Activated effector memory CD4-positive, alpha-beta T cell treated with Interleukin-2 at 50 U/mL for 16 hours (primary cell): ENCODE measurements at regions not wholly inside any gene's neighbourhood (a gene's known extent, or its start where the extent isn't known, plus 50 kb on each side); places are given as distances from the start of the nearest gene placed in this dataset.
"Not testable (repeated sequence)": the region's sequence is repeated elsewhere in the genome, so short reads cannot be mapped to it uniquely, and the experiment has no call there.

Experiments used
- DNase-seq: peaks from one replicate; pipeline ENCODE4 v3.0.0-alpha.2; 2020

DNA sequence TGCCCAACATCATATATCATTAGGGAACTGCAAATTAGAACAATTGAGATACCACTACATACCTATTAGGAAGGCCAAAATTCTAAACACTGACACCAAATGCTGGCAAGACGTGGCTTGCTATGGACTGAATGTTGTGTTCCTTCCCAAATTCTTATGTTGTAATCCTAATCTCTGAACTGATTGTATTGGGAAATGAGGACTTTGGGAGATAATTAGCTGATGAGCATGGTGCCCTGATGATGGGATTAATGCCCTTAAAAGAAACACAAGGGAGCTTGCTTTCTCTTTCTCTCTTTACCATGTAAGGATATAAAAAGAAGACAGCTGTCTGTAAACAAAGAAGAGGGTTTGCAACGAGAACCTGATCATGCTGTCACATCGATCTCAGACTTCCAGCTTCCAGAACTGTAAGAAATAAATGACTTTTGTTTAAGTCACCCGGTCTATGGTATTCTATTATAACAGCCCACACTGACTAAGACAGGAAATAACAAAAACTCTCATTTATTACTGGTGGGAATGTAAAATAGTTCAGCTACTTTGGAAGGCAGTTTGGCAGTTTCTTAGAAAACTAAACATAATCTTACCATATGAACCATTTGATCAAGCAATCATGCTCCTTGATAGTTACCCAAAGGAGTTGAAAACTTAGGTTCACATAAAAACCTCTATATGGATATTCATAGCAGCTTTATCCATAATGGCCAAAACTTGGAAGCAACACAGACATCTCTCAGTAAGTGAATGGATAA is 458.3 kb upstream of the CBLB start:
- no peak for DNase-seq

DNA sequence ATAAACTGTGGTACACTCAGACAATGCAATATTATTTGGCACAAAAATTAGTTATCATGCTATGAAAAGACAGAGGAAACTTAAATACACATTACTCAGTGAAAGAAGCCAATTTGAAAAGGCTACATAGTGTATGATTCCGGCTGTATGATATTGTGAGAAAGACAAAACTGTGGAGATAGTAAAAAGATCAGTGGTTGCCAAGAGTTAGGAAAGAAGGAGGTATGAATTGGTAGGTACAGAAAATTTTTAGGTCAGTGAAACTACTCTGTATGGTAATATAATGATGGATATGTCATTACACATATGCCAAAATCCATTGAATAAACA is 458.8 kb upstream of the CBLB start:
- DNase-seq: no peak

DNA sequence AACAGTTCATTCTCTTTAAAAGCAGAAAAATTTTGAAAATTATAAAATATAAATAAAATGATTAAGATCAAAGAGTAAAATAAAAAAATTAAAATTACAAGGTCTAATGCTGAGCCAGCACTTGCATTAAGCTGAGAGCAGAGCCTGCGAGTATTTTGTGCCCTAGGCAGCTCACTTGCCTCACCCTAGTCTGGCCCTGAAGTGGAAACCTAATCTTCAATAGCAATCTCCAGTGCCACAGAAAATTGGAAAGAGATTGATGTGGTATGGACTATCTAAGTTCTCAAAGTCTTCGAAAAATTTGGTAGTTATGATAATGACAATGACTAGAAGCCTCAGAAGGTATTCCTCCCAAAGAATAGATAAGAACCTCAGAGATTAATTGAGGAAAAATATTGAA is 459.4 kb upstream of the CBLB start:
- no peak for DNase-seq

DNA sequence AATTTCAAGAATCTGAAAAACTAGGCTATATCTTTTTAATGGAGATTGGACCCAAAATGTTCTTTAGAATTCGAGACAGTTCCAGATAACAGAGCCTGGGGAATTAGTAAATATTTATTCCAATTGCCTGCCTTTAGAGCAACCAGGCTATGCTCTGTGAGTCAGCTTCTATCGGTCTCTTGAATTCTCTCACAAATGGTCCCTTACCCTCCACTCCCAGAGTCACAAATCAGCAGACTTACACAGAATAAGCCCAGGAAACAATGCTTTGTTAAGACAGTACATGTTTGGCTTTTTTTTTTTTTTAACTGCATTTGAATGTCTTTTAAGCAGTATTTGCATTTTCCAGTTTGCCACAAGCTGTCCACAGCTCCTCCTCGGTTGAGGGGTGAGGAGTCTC is 460.7 kb upstream of the CBLB start:
- no peak for DNase-seq

DNA sequence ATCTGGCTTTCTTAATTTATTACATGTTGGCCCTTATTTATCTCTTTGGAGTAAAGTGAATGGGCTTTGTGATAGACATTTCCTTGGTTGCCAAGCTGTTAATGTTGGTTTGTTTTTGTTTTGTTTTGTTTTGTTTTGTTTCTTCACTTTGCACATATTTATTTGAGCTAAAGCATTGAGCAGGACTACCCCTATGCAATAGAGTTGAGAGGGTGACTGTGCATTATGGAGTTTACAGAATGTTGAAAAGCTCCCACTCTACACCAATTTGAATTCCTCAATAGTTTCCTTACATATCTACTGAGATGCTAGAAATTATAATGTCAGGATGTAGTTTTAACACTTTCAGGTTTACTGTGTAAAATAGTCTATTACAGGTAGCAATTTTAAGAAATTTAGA is 462.8 kb upstream of the CBLB start:
- no peak for DNase-seq

DNA sequence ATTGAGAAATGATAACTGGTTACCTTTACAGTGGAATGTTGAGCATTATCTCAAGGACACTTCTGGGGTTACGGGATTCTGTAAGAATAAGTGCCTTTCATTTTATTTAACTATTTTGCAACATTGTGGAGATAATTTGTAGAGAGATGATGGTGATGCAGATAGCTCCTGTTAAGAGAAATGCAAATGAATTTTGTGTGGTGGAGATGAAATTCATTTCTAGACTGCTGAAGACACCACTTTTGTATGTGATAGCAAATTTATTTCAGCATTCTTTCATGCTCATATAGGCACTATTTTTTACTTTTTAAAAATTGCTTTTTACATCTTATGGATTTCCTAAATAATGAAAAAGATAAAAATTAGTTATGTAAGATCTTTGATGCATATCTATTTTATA is 463.3 kb upstream of the CBLB start:
- no peak for DNase-seq

DNA sequence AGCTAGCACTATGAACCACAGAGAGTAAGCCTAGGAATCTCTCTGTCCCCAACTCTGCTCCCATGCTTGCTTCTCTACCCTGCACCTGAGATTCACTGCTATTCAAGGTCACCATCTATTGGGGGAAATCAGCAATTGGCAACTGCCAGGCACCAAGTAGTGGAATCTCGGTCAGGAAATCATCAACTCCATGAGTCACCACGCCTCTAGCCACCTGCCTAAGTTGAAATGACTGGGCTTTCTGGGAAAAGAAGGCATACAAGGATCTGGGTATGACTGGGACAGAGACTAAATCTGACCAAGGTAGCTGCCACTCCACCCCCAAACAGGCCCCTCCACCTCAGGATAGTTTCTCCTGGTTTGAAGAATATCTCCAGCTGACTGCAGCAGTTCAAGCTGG is 464.1 kb upstream of the CBLB start:
- DNase-seq: no peak

DNA sequence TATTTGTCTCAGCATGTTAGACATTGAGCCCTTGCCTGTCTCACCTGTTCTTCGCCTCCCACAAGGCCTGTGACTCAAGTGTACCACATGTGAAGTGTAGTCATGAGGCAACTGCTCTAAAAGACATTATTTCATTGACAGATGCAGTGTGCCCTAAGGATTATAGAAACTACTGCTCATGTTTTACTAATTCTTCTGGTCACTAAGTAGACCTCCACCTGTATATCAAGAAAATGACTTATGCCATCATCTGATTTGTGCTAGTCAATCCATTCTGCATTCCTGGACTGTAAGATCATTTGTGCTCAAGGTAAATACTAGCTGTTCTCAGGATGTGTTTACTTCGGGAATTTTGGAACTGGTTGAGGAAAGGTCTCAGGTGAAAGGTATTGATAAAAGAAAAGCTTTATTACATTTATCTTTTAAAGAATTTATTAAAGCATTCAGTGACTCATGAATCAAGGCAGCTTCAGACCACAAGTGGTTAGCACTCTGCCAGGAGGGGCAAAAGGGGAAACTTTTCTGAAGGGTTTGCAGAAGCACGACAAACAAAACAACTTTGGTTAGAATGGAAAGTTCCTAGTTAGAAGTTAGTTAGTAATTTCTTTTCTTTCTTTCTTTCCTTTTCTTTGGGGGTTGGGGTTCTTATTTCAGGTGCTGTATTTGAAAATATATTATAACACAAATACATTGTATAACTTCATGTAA is 465.3 kb upstream of the CBLB start:
- no peak for DNase-seq

DNA sequence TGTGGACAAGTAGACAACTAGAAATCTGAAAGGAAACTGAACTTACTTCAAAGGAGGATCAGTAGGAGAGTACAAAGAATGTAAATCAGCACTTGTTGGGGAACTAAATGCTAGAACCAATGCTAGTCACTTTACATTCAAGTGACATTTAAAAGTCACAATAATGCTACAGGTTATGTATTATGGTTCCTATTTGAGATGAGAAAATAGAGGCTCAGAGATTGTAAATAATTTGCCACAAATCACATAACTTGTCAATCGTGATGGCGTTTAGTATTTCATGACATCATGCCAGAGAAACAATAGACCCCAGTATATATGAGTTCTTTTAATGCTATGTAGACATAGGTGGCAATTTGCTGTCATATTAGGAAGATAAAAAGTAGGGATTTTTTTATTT is 467.8 kb upstream of the CBLB start:
- DNase-seq: no peak

DNA sequence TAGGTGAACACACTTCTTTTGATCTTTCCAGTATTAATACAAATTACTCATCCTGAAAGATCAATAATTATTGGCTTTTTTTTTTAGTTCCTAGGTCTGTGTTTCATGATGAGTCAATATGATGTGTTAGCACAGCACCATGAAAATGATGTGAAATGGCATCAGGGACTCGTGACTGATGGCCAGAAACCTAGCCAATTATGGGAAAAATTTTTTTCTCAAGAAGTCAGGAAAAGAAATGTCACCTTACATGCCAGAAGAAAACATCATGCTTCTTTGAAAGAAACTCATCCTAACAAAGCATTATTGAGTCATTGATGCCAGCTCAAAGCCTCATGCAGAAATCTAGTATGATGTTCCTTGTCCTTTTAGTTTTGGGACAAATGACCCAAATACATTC is 468.3 kb upstream of the CBLB start:
- no peak for DNase-seq

DNA sequence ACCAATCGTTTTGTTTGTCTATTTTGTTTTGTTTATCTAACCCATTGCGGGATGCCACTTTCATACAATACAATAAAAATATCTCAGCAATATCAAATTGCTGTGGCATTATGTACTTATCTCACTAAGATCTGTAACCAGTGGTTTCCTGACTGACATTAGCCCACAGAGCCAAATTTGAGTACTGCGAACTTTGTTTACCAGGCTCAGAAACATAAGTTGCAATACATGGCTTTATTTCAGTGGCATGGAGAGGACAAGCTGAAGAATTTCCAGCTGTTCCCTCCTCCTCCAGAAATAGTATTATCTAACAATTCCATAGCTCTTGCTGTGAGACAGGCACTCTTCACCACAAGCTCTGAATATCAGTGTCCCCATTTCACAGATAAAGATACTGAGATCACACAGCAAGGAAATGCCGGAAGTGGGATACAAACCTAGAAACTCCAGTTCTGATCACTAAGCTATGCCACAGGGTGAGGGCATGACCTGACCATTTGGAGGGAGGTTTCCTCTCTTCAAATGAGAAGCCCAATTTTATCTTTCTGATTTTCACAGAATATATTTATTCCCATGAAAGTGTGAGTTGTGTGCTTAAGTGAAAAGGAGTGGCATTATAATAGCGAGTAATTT is 469.9 kb upstream of the CBLB start:
- no peak for DNase-seq

DNA sequence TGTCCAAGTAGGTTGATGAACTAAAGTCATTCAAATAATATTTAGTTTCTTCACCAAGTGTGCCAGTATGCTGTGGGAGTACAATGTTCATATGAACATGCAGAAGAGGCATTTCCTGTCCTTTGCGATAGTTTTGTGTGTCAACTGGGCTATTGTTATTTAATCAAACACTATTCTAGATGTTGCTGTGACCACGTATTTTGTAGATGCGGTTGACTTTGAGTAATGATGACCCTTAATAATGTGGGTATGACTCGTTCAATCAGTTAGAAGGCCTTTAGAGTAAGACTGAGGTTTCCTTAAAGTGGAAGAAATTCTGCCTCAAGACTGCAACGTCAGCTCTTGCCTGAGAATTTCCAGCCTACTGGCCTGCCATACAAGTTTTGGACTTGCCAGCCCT is 470.7 kb upstream of the CBLB start:
- DNase-seq: no peak

DNA sequence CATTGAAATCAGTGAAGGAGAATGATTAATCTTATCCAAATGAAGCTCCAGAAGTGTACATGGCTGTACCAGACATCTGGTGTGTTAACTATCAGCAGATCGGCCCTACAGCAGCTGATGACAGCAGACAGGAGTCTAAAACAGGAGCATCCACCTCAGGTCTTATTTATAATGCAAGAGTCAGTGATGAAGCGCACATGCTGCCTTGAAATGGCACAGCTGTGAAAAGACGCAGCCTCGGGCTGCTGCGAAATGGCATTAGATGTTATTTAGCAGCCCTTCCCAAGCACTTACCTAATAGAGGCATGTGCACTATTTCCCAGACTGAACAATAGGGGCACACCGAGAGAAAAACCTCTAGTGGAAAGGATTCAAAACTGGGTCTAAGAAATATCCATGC is 472.3 kb upstream of the CBLB start:
- DNase-seq: no peak

DNA sequence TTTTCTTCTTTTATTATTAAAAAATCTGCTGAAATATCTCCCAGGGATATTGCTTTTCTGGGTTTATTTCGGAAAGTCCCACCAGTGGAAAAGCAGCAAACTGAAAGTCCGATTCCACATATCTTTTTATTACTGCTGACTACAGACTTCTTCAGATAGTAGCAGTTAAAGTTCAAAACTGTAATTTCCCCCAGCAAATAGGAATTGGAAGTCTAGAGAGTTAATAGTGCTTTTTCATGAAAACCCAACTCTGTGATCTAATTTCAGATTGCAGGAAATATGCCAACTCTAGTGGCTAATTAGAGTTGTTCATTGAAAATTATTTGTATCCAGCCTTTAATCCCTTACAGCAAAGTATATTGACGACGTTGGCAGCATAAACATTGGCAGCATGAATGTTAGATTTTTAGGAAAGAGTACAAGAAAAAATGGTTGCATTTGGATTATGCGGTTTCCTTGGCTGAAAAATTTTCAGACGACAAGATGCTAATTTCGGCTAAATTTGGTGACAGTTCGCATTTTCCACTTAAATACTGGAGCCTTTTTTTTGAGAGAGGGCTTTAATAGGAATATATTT is 472.9 kb upstream of the CBLB start:
- DNase-seq: no peak

DNA sequence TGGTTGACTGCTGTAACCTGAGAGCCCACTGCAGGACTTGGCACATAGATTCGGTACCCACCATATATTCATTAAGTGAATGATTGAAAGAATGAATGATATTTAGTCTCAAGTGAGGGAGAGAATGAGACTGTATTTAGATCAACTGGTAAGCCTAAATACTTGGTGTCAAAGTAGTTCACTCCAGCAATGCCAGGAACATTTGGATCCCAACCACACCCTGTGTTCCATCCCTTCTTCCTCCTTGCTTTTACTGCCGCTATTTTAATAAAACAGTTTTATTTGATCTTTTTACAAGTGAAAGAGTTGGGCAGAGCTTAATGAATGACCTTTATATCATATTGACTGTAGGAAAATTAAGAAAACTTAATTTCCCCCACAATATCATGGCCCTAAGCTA is 473.6 kb upstream of the CBLB start:
- no peak for DNase-seq

DNA sequence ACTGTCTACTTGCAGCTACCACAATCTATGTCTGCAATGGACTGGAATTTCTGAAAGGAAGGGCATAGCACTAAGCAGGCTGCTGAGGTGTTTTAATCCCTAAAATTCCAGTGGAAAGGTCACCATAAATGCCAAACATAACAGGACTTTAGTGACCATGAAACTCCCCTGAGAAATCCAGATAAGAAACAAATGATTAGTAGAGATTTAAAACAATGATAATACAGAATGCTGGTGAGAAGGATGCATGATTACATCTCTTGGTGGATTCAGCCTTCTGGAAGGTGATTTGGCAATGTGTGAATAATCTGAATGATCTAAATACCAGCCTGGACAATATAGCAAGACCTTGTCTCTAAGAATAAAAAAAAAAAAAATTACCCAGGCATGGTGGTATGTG is 475.0 kb upstream of the CBLB start:
- DNase-seq: no peak

DNA sequence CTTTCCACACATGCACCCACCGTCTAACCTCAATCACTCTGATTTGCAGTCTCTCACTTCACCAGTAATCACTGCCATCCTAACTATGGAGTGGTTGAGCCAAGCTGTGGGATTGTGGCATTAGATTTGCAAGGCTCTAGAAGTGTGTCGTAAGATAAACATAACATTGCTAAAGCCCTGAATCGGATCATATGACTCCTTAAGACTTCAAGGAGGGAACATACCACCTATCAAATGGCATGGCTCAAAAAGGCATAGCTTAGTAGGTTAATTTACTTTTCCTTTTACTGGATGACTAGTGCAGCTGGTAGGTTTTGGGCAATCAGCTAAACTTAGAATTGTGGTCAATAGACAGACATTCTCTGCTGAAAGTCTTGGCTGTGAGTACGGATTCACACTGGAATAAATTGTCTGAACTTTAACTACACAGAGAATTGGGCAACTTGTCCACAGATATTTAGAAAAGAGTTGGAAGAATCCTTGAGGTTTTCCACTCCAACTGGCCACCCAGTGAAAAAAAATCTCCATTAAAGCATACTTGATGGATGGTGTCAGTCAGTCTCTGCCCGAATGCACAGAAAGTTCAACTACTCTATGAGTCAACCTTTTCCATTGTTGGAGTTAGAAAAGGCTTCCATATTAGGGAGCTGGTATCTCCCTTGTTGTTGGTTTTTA is 476.7 kb upstream of the CBLB start:
- DNase-seq: no peak

DNA sequence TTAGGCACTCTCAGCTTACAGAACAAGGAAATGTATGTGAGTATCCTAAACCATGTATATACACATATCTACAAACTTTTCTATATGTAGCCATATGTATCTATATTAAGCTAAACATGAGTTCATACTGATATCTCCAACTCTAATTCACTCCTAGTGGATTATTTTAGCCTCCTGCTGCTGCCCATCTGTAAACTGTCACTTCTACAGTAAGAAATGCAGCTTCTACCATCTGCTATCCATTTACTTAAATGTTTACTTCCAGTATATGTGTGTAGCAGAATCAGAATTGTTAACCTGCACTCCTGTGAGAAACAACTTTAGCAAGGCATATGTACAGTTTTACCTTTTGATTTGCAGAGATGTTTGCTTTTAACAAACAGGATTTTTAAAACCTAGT is 478.5 kb upstream of the CBLB start:
- no peak for DNase-seq

DNA sequence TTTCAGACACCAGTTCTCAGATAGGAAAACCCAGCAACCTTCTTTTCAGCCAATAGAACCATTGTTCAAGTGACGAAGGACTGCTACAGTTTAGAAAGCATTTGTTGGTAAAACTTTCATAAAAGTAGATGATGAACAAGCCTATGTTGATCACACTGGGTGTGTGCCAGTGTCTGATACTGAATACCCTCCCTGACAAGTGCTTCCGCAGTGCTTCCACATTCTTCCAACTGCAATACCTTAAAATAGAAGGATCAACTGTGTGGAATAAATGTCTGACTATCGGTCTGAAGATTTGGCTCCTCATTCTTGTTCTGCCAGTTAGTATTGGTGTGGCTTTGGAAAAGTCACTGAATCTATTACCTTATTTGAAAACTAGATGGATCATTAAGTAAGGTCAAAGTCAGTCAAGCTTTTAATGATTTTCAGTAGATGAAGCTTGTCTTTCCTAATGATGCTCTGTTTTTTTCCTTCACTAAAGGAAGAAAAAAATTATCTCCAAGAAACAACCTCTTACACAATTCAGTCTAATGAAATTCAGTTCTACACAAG is 479.4 kb upstream of the CBLB start:
- no peak for DNase-seq

DNA sequence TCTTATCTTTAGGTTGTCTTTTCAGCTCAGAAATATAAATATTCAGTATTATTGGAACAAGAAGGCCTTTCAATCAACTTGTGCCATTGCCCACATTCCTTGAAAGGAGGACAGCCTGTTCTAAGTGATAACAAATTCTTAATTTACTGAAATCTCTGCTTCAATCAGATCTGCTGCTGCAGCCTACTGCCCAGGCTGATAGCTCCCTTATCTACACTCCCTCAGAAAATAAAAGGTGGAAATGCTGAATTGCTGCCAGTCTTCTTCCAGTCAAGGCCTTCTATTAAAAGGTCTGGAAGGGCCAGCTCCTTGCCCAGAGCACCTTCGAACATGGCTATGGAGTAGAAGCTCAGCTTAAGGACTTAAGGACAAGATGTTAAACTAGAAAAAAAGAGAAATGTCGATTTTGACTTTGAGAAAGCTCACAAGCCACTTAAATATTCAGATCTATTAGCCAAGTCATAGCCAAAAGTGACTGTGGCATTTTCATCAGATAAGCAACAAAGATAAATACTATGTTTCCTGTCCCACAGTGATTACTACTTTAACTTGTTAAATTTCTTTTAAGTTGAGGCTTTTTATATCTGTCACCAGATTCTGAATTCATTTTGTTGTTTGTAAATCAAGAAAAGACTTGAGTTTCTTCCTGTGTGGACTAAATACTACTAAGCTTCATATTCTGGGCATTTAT is 480.5 kb upstream of the CBLB start:
- DNase-seq: no peak

DNA sequence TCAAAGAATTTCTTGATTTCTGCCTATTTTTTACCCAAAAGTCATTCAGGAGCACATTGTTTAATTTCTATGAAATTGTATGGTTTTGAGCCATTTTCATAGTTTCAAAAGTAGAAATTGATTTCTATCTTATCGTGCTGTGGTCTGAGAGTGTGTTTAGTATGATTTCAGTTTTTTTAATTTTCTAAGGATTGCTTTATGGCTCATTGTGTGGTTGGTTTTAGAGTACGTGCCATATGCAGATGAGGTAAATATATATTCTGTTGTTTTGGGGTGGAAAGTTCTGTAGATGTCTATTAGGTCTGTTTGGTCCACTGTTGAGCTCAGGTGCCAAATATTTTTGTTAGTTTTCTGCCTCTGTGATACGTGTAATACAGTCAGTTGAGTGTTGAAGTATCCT is 487.1 kb upstream of the CBLB start:
- DNase-seq: no peak

DNA sequence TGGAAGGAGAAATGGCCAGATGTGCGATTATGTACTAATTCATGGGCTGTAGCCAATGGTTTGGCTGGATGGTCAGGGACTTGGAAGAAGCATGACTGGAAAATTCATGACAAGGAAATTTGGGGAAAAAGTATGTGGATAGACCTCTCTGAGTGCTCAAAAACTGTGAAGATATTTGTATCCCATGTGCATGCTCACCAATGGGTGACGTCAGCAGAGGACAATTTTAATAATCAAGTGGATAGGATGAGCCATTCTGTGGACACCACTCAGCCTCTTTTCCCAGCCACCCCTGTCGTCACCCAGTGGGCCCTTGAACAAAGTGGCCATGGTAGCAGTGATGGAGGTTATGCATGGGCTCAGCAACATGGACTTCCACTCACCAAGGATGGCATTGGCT is 490.9 kb upstream of the CBLB start:
- no peak for DNase-seq

DNA sequence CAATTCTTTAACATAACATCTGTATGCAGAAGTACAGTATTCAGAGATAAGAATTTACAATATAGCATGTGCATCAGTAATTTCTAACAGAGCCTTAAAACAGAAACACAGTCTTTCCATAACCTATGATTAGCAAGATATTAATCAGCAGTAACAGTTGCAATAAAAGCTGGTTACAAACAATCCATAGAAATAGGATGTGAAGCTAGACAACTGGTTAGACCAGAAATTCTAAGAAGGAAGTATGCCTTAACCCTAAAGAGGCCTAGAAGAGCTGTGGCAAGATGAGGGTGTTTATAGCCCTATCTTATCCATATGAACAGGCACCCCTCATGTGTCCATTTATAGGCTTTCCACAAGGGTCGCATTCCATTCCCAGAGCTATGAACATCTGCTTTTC is 492.1 kb upstream of the CBLB start:
- not testable (repeated sequence) for DNase-seq
